GM19043 (cell line): ENCODE measurements at regions not wholly inside any gene's neighbourhood (a gene's known extent, or its start where the extent isn't known, plus 50 kb on each side); places are given as distances from the start of the nearest gene placed in this dataset.
"Not testable (repeated sequence)": the region's sequence is repeated elsewhere in the genome, so short reads cannot be mapped to it uniquely, and the experiment has no call there.

Source experiments
- ATAC-seq: cut with Tn5 transposase; IDR thresholded peaks from one replicate; pipeline ENCODE4 v1.9.1; 2021; ENCODE audit warnings: low read depth; ENCODE audit not compliant: unreplicated experiment

DNA sequence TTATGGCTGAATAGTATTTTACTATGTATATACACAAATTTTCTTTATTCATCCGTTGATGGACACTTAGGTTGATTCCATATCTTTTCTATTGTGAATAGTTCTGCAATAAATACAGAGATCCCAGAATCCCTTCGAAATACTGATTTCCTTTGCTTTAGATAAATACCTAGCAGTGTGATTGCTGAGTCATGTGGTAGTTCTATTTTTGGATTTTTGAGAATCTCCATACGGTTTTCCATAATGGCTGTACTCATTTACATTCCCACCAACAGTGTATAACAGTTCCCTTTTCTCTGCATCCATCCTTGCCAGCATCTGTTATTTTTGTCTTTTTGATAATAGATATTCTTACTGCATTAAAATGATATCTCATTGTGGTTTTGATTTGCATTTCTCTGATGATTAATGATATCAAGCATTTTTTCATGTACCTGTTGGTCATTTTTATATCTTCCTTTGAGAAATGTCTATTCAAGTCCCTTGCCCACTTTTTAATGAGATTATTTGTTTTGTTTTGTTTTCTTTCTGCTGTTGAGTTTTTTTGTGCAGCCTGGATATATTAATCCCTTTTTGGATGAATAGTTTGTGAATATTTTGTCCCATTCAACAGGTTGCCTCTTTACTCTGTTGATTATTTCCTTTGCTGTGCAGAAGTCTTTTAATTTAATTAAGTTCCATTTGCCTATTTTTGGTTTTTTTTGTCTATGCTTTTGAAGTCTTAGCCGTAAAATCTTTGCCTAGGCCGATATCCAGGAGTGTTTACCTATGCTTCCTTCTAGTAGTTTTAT lies 466.7 kb upstream of the TENM3 start:
- no peak for ATAC-seq

DNA sequence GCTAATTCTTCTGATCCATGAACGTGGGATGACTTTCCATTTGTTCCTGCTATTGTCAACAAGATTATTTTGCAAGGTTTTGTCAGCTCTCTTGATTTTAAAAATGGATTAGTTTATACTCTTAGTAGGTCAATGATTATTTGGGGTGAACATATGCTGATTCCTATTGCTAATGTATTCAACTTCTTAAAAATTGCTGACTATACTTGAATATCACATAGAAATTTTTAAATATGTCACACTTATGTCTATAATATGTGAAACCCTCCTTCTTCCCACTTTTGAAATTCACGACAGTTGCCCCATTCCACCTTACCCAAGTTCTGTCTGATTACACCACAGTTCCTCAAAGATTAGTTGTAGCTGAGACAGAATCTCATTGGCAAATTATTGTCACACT lies 465.7 kb upstream of the TENM3 start:
- ATAC-seq: no peak

- ATAC-seq: no peak
Observed at GRCh38 chr4:181784881-181785280, 458.3 kb upstream of the TENM3 start.

GRCh38 chr4:181792641-181793040 lies 450.6 kb upstream of the TENM3 start:
- no peak for ATAC-seq

GRCh38 chr4:181793096-181793495 lies 450.1 kb upstream of the TENM3 start:
- ATAC-seq: no peak

DNA sequence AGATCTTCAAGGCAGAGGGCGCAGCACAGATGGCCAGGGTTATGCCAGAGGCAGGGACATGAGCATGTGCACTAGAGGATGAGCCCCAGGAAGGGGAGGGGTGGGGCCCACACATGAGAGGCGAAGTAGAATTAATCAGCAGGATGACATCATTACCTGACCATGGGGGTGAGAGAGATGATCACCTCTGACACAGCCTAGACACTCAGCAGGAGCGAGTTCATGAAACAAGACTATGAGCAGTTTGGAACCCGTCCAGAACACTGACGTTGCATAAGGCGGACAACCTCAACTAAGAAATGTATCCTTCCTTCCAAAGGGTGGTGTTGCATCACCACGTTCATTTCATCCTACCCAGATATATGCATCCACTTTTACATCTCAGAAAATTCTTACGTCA lies 446.7 kb upstream of the TENM3 start:
- no peak for ATAC-seq

GRCh38 chr4:181798536-181798935 lies 444.7 kb upstream of the TENM3 start:
- ATAC-seq: no peak

- ATAC-seq: no peak
Observed at GRCh38 chr4:181799561-181800069, 443.6 kb upstream of the TENM3 start.

DNA sequence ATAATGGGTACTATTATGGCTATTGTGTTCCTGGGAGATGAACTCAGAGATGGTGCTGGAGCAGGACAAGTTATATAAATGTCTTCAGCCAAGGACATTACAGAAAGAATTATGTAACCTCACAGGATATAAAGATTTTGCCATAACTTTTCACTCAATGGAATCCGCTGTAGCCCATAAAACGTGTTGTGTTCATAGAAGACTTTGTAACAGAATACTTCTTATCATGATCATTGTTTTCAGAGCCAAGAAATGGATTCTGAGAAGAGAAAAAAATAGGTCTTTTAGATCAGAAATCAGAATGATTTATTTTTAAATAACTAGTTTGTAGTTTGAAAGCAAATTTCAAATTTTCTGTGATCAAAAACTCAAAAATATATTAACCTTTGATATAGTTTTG lies 441.0 kb upstream of the TENM3 start:
- no peak for ATAC-seq

- no peak for ATAC-seq
Observed at GRCh38 chr4:181807771-181808170, 435.4 kb upstream of the TENM3 start.

DNA sequence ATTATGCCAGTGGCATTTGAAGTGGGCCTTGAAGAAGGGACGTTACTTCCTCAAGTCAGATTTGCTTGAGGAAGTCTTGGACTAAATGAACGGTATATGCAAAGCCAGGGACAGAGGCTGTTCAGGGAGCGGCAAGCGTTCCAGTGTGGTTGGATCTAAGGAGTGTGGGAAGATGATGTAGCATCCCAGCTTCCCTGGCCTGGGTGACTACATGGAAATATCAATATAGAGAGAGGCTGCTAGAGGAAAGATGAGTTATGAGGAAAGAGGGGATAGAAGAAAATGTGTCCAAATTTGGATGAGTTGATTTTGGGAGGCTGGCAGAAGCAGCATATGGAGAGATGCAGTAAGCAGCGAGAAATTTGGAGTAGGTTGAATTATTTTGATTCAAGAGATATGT lies 432.5 kb upstream of the TENM3 start:
- no peak for ATAC-seq

- not testable (repeated sequence) for ATAC-seq
Observed at GRCh38 chr4:181811550-181811949, 431.7 kb upstream of the TENM3 start.

- ATAC-seq: no peak
Observed at GRCh38 chr4:181819946-181820345, 423.3 kb upstream of the TENM3 start.

- ATAC-seq: no peak
Observed at GRCh38 chr4:181820553-181820952, 422.6 kb upstream of the TENM3 start.

DNA sequence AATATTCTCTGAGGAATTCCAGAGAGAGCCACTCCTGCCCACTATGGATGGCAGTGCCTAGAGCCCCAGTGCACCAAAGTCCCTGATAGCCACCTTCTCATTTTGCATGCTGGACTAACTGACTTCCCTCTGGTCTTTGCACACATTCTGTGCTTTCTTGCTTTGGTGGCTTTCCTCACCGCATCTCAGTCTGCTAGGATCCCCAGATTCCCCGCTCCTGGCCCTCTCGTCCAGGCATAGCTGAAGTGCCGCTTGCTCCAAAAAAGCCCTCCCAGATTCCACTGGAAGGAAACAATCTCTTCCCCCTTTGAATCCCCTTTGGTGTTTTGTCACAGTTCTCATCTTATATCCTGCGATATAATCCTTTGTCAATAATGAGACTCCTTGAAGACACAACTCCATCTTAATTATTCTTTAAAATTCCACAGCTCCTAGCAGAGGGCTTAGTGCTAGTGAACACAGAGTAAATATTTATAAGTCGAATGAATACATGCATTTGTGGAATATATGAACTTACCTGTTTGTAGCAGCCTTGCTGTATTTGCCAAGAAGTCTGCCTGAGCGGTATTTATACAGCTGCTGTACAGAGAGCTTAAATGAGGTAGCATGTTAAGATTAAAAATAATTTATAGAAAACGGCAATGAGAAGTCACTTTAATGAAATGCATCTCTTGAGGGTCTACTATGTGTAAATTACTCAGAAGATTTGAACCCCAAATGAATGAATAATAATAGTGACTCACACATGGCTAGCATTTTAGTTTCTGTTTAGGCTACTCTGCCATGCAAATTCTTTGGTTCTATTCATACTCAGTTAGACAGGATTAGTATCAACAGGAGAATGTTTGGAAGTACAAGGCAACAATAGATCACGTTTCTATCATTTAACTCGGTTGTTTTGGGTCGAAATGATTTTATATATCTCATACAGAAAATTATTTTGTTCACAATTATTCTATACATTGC lies 421.9 kb upstream of the TENM3 start:
- no peak for ATAC-seq

GRCh38 chr4:181822005-181822375 lies 421.2 kb upstream of the TENM3 start:
- ATAC-seq: no peak

GRCh38 chr4:181823183-181823582 lies 420.0 kb upstream of the TENM3 start:
- no peak for ATAC-seq

DNA sequence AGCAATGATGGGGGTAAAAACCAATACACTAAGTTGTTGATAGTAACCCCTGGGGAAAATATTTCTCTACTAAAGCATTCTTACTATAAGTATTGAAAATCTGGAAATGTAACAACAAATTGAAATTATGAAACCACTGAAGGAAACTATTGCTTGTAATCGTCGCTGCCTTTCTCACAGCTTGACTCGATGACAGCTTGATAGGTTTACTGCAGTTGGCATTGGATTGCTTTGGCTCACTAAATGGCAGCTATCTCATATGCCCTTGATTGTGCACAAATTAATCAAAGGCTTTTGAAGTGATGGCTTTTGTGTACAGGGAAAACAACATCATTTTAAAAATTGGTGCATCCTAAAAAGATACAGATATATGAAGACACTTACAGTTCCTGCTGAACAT lies 419.6 kb upstream of the TENM3 start:
- no peak for ATAC-seq

GRCh38 chr4:181825564-181825963 lies 417.6 kb upstream of the TENM3 start:
- no peak for ATAC-seq

DNA sequence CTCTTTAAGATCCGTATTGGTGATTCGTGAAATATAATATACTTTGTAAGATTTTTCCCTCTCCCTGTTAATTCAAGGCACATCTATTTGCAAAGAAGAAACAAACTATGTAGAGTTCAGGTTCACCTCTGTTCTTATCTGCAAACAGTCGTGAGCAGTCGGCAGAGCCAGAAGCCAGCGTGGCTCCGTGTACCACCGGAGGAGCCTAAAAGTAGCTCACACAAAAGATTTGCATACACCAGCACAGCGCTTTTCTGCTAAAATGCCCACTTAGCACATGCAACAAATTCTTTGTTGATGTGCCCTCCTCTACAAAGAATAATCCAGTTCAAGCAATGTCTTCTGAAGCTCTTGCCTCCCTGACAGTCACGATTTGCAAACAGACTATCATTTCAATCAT lies 416.0 kb upstream of the TENM3 start:
- ATAC-seq: no peak

- ATAC-seq: no peak
Observed at GRCh38 chr4:181830404-181831035, 412.7 kb upstream of the TENM3 start.
